Activated CD8-positive, alpha-beta memory T cell treated with anti-CD3 and anti-CD28 coated beads for 36 hours (primary cell): ENCODE measurements at regions not wholly inside any gene's neighbourhood (a gene's known extent, or its start where the extent isn't known, plus 50 kb on each side); places are given as distances from the start of the nearest gene placed in this dataset.
"Not testable (repeated sequence)": the region's sequence is repeated elsewhere in the genome, so short reads cannot be mapped to it uniquely, and the experiment has no call there.

Experiments used
- CTCF ChIA-PET: fragments of 350-600 bp; sonication (Branson Sonifier 250); formaldehyde crosslinking; loops from one replicate; lab custom pipeline; 2021; ENCODE audit warnings: antibody characterized with exemption; lab: Charles Lee
- POLR2A ChIA-PET: fragments of 350-600 bp; sonication (Branson Sonifier 250); formaldehyde crosslinking; loops from one replicate; lab custom pipeline; 2021; ENCODE audit warnings: antibody characterized with exemption; lab: Charles Lee

DNA sequence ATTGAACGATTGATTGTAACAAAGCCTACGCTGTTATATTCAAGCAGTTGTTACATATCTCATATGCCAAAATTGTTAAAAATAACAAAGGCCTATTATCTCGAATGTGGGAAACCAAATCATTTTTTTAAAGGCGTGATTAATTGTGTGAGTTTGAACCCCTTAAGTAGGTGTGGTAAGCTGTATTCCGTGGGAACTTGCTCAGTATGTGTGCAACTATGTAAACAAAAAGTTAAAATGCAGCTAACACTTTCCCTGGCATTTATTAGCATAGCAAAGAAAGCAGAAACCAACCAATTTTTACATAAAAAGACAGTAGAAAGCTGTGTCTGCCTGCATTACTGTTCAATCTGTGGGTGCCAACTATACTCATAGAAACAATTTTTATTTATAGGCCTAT lies 166.0 kb upstream of the HAND2 start:
- CTCF ChIA-PET, result no interaction called here
- POLR2A ChIA-PET, result no interaction called here

DNA sequence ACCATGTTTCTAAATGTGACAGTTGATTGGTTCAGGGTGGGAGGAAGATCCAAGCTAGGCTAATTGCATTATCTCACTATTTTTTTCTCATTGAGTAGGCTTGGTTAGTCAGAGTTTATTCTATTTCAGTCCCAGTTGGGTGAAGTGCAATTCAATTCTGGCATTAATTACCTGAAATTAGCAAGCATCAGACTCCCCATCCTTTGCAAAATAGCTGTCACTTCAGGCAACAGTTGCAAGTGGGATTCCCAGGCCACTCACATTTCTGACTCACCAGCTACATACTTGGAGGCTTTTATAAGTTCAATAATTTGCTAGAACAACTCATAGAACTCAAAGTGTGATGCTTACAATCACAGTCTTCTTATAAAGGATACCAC lies 155.8 kb upstream of the HAND2 start:
- ChIA-PET POLR2A (no interaction called here), CTCF (no interaction called here)

DNA sequence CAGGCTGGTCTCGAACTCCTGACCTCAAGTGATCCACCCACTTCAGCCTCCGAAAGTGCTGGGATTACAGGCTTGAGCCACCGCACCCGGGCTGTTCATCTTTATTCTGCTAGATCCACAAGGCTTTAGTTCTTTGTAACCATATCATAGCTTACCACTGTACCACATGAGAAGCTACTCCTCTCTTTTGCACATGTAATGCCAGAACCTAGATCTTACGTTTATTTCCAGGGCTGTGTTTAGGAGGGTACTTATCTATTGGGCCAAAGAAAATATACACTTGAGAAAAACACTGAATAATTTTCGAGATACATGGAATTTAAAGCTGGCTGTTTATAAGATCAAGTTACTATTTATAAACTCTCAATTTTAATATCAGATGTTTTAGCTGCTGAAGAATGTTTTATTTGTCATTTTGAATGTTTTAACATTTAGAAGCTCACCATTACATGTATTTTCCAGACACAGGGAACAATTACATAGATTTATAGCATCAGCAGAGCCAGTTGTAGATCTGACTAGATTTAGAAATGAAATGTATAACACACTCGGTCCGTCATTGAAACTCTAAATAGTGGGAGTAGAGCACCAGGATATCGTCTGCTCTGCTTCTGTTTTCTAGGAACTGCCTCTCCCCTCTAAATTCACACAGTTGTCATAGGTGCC lies 155.3 kb upstream of the HAND2 start:
- ChIA-PET CTCF (no interaction called here), POLR2A (no interaction called here)

DNA sequence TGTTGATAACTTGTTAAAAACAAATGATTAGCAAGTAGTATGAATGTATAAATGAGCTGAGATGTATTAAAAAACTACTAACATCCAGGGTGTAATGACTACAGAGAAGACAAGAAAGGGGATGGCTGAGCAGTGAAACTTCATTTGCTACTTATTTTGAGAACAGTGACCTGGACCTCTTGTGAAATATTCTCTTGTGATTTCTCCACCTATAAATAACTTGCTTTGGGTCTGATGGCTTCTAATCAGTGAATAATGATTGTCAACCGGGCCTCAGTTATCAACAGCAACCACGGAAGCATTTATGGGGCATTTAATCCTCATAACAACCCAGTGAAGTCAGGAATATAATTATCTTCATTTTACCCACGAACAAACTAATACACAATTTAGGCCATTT lies 154.2 kb upstream of the HAND2 start:
- ChIA-PET CTCF (no interaction called here), POLR2A (no interaction called here)

DNA sequence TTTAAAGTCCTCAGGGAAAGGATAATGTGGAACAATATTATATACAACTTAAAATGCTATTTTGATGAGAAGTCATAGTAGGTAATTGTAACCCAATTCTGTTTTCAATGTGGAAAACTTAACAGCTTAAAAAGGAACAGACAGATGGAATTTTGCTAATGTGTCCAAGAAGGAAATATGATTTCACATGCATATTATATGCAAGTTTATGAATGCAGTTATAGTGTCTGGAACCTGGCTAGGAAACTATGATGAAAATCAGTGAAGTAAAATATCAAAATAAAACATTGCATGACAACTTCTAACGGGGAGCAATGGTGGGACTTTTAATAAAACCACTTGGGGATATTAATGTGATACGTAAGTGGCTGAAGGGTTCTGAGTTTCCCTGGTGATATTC lies 152.6 kb upstream of the HAND2 start:
- ChIA-PET POLR2A (no interaction called here), CTCF (no interaction called here)

DNA sequence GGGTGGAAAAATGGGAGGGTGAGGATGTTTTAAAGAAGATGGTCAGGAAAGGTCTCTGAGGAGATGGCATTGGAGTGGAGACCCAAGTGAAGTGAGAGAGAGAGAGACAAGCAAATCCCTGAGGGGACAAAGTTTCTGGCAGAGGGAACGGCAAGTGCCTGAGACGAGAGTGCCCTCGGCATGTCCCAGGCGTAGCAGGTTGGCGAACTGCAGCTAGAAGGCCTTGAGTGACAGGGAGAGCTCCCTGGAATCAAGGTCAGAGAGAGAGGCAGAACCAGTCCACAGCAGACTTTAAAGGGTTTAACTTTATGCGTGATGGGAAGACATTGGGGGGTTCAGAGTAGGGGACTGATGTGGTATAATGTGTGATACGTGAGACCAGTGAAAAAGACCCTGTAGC lies 150.2 kb upstream of the HAND2 start:
- ChIA-PET CTCF (no interaction called here), POLR2A (no interaction called here)

DNA sequence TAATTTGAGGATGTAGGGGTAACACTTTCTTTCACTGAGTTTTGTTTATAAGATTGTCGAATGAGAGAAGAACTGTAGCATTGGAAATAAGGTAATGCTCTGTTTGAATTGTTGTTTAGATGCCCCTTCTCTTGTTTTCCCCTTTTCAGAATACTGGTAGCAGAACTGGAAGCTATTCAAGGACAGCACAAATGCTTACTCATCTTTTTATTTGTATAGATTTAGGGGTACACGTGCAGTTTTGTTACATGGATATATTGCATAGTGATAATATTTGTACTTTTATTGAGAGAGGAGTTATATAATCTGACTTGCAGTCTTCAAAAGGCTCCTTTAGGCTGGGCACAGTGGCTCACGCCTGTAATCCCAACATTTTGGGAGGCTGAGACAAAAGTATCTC lies 145.4 kb upstream of the HAND2 start:
- CTCF ChIA-PET, result no interaction called here
- POLR2A ChIA-PET, result no interaction called here

DNA sequence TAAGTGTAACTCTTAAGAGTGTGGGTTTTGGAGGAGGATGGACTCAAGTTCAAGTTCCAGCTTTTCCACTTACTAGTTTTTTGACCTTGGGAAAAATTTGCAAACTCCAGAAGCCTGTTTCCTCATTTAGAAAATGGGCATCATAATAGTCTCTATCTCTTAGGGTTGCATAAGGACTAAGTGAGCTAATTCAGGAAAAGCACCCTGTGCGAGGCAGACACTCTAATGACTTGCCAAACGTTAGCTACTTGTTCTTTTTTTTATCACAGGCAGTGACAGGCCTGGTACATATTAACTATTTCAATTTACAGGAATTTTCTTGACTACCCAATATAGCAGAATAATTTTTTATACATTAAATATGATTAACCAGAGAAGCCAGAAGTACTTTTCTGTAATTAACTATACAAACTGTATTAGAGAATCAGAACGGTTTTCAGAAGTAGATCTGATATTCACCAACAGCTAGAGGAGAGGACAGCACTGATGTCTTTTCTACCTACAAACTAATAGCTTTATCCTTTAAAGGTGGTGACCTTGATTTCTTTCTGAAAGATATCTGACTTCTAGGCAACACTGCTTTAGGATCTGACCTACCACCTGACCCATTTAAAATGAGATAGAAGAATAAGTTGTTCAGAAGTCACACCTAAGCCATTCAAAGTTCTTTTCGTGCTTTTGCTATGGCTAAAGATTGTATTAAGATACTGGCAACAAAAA lies 139.6 kb upstream of the HAND2 start:
- ChIA-PET CTCF (no interaction called here), POLR2A (no interaction called here)

DNA sequence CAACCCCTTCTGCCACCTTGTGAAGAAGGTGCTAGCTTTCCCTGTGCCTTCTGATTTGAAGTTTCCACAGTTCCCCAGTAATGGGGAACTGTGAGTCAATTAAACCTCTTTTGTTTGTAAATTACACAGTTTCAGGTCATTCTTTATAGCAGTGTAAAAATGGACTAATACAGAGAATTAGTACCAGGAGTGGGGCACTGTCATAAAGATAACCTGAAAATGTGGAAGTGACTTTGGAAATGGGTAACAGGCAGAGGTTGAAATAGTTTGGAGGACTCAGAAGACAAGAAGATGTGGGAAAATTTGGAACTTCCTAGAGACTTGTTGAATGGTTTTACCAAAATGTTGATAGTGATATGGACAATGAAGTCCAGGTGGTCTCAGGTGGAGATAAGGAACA lies 131.0 kb upstream of the HAND2 start:
- ChIA-PET POLR2A (no interaction called here), CTCF (no interaction called here)

DNA sequence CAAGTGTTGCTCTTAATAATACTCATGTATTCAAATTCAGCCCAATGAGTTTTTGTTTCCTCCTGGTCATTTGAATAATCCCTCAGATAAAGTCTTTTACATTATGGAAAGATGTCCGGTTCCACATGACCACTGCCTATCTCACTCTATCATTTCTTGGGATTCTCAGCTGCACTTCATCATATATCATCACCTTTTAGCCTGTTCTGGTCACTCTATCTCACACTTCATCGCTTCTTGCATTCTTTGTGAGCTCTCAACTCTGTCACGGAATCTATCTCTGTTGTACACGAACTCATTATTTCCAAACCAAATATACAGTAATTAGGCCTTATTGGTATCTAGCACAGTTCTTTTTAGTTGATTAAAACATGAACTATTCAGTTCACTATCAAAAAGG lies 126.9 kb upstream of the HAND2 start:
- CTCF ChIA-PET, result no interaction called here
- POLR2A ChIA-PET, result no interaction called here

DNA sequence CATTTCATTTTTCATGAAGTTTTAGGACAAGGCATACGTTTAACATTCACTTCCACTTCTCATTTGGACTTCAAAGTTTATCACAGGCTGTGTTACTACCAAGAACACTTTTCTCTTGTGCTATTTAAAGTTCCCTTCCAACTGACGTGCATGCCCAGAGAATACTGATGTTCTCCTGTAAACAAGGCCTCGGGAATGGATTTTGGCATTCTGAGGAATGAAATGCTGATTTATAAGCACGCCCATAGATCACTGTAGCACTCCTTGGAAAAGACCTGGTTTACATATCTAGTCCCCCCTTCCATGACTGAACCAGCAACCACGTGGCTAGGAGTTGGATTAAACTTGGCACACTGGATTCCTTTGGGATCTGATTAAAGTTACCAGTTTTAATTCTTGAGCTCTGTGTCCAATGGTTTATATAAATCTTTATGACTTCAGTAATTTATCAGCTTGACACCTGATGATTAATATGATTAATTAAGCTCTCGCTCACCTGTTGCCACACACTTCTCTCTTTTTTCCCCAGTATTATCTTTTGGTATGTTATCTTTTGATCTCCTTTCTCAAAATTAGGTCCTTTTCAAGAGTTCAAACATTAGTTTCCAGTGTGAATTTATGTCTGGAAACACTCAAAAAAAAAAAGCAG lies 122.4 kb upstream of the HAND2 start:
- POLR2A ChIA-PET, result no interaction called here
- CTCF ChIA-PET, result no interaction called here

DNA sequence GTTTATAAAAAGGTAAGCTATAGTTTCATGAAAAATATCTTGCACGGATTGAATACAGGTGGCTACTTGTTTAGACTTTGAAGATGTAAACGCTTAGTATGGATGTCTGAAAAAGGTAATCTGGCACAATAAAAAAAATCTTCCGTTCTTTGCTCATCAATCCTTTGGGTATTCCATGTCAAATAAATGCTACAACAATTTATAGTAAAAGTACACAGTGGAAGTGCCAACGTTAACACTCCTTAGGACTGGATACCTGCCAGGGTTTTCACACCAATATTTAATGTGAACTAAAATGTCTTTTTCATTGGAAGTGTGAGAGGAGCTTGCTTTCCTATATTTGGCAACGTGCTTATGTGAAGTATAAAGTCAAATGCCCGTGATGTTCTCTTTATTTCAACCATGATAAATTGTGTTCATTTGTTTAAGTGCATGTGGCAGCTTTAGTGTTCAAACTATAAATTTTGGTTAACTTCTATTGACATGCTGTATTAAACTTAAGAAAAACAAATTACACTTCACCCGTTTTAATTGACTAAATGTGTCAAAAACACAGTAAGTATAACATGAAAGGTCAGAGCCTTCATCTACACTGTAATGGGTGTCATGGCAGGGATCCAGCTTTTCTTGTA lies 121.7 kb upstream of the HAND2 start:
- ChIA-PET CTCF (no interaction called here), POLR2A (no interaction called here)

DNA sequence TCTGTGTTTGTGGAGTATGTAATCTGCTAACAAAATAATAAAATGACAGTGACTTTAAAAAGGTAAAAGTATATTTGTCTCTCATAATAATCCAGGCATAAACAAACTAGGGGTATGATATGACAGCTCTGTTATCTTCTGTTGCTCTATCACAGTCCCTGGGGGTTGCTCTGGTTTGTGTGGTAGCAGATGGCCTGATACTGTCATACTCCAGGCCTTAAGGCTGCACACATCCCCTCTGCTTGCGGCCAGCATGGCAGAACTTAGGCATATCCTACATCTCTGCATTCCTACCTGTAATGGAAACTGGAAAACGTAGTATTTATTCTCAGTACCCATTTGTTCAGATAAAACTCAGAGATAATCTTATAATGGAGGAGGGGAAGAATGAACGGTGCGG lies 117.9 kb upstream of the HAND2 start:
- POLR2A ChIA-PET, result no interaction called here
- CTCF ChIA-PET, result no interaction called here

DNA sequence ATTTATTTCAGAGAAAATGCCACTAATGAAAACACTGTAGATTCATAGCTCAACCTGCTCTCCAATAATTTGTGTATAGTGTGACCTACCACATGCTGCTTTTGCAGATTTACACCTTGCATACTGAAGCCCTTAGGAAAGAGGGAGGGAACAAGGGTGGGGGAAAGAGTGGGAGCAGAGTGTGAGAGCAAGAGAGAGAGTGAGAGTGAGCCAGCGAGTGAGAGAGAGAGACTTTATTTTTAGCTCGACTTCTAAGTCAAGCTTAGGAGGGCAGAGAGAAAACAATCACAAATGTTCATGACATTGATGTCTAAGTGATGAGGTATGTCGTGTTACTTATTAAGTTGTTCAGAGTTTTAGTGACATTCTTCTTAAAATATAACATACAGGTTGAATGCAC lies 112.5 kb upstream of the HAND2 start:
- ChIA-PET POLR2A (no interaction called here), CTCF (no interaction called here)

DNA sequence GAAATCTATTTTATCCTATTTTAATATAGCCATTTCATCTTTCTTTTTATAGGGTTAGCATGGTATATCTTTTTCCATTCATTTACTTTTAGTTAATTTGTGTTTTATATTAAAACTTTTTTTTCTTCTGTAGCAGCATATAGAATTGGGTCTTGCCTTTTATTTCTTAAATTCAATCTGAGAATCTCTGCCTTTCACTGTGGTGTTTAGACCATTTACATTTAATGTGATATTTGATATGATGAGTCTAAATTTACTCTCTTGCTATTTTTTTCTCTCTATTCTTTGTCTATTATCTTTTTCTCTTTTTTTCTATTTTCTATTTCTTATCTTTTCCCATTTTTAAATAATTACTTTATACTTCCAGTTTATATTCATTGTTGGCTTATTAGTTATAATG lies 105.4 kb upstream of the HAND2 start:
- CTCF ChIA-PET, result no interaction called here
- POLR2A ChIA-PET, result no interaction called here

DNA sequence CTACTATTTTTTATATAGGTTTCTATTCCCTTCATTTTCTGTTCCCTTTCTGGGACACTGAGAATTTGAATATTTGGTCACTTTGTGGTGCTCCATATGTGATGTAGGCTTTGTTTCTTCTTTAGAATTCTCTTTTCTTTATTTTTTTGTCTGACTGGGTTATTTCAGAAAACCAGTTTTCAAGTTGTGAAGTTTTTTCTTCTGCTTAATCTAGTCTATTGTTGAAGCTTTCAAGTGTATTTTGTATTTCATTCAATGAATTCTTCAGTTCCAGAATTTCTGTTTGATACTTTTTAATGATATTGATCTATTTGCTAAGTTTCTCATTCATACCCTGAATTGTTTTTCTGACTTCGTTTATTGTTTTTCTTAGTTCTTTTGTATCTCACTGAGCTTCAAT lies 96.2 kb upstream of the HAND2 start:
- ChIA-PET CTCF (no interaction called here), POLR2A (no interaction called here)

DNA sequence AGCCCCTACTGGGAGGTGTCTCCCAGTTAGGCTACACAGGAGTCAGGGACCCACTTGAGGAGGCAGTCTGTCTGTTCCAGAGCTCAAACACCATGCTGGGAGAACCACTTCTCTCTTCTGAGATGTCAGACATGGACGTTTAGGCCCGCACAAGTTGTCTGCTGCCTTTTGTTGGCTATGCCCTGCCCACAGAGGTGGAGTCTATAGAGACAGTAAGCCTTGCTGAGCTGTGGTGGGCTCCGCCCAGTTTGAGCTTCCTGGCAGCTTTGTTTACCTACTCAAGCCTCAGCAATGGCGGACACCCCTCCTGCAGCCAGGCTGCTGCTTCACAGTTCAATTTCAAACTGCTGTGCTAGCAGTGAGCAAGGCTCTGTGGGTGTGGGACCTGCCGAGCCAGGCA lies 88.6 kb upstream of the HAND2 start:
- CTCF ChIA-PET, result interaction anchor here (0.6 kb wide), 1 partner anchor 169 kb away, joined by 4 read pairs; no protein-coding TSS in a partner anchor
- POLR2A ChIA-PET, result not testable (repeated sequence)

DNA sequence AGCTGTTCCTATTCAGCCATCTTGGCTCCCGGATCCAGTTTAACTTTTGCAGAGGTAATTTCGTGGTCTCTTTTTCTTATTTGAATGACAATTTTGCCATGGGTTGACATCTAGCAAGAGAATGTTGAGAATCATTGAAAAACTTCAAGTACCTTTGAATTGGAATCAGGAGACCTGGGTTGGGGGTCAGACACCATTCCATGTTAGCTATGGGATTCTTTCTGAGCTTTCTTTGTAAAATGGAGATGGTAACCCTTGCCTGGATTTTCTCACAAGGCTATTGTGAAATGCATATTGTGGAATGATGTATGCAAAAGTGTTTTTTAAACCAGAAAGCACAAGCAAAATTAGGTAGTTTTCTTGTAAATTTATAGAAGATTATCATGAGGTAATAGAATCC lies 79.1 kb upstream of the HAND2 start:
- POLR2A ChIA-PET, result no interaction called here
- CTCF ChIA-PET, result no interaction called here

DNA sequence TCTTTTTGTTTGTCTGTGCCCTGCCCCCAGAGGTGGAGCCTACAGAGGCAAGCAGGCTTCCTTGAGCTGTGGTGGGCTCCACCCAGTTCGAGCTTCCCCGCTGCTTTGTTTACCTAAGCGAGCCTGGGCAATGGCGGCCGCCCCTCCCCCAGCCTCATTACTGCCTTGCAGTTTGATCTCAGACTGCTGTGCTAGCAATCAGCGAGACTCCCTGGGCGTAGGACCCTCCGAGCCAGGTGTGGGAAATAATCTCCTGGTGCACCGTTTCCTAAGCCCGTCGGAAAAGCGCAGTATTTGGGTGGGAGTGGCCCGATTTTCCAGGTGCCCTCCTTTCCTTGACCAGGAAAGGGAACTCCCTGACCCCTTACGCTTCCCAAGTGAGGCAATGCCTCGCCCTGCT lies 78.6 kb upstream of the HAND2 start:
- POLR2A ChIA-PET, CTCF ChIA-PET: not testable (repeated sequence)

DNA sequence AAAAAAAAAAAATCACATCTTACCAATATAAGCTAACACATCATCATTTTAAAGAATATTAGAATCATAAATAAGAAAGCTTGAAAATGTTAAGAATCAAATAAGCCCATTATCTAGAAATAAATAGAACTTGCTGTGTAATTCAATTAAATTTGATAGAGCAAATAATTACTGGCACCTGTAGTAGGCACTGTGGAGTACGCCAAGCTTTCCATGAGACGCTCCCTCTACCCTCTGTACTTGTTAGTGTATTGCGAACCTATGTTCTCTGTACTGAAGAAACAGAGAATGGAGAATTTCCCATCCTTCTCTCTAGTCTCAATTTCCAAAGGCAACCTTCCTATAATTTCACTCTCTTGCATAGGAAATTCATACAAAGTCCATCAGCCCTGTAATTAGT lies 61.7 kb upstream of the HAND2 start:
- POLR2A ChIA-PET, result no interaction called here

DNA sequence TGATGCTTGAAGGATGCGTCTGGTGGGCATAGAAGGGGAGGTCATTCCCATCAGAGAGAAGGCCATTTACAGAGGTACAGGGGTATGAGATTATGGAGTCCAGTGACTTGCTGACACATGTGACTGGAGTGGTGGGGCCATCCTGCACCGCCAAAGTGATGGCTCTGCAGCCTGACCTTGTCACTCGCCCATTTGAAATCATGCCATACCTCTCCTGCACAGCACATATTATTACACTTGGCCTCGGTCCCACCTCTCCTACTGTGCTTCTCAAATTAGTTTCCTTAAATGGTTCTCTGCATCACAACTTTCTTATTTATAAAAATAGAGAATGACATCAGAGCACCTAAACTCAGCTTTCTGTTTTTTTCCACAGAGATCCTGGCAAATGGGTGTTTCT lies 60.7 kb upstream of the HAND2 start:
- POLR2A ChIA-PET, result no interaction called here
- CTCF ChIA-PET, result no interaction called here

More for the DNA sequence above, 61.7 kb upstream of the HAND2 start:
- CTCF ChIA-PET, result no interaction called here
